ENCODE measurements at regions not wholly inside any gene's neighbourhood (a gene's known extent, or its start where the extent isn't known, plus 50 kb on each side); places are given as distances from the start of the nearest gene placed in this dataset.

GRCh38 chr15:26201177-26201858, 338.2 kb upstream of the ATP10A start:
- TF ChIP-seq EZH2 (IDR thresholded peaks at IDR 0.05; ENCODE audit: borderline replicate concordance, insufficient read depth, low read depth, low read length, poor library complexity, severe bottlenecking): no peak
- TF ChIP-seq CTCF (IDR thresholded peaks at IDR 0.05): no peak
- H3K27me3 ChIP-seq (replicated peaks in 1 of 4; ENCODE audit: control extremely low read depth in 1 of 4, control insufficient read depth in 3 of 4, insufficient read depth in 4 of 4, low read length in 3 of 4): no peaks in the 10 kb centered on the region
- no peak overlapping the region for H3K9ac ChIP-seq (ENCODE audit: low read length)
- intact Hi-C loops (cut with micrococcal nuclease): no loop called here
- no peak overlapping the region for H3K4me3 Mint-ChIP-seq
- no peak overlapping the region for H2AFZ ChIP-seq (ENCODE audit: insufficient read depth, low read depth, low read length, poor library complexity, severe bottlenecking)
- H3K9me3 ChIP-seq (ENCODE audit: control extremely low read depth in 1 of 3, control insufficient read depth in 2 of 3, insufficient read depth in 1 of 3, low read length in 2 of 3): peaks cover 0 to 3% (median 0%) of the 10 kb centered on the region in 3 donors
- ATAC-seq (ENCODE audit: low read depth) (no peak), DNase-seq (no peak)
- H3K9me3 Mint-ChIP-seq (ENCODE audit: insufficient read depth): no peaks in the 10 kb centered on the region
- H3K4me3 ChIP-seq (ENCODE audit: control extremely low read depth in 1 of 5, extremely low read depth in 1 of 5, insufficient read depth in 1 of 5, low read depth in 2 of 5, low read length in 4 of 5): no peak overlapping the region
- POLR2A ChIA-PET: no interaction called here
- no peaks in the 10 kb centered on the region for H3K27me3 Mint-ChIP-seq
- no peaks in the 10 kb centered on the region for H3K4me1 Mint-ChIP-seq
- H4K20me1 ChIP-seq (ENCODE audit: control insufficient read depth, insufficient read depth, low read length, poor library complexity, severe bottlenecking): no peaks in the 10 kb centered on the region
- H3K4me1 ChIP-seq (ENCODE audit: control insufficient read depth in 2 of 2, insufficient read depth in 2 of 2, low read length in 2 of 2): no peaks in the 10 kb centered on the region
- no peak overlapping the region for H3K4me2 ChIP-seq (replicated peaks; ENCODE audit: low read depth, low read length, poor library complexity, severe bottlenecking)
- no peaks in the 10 kb centered on the region for H3K79me2 ChIP-seq (ENCODE audit: control insufficient read depth, insufficient read depth, low read length)
- no peaks in the 10 kb centered on the region for H3K36me3 ChIP-seq (replicated peaks in 1 of 2; ENCODE audit: control extremely low read depth in 1 of 2, control insufficient read depth in 1 of 2, extremely low read depth in 1 of 2, insufficient read depth in 2 of 2, low read length in 1 of 2)
- WGBS (ENCODE audit: insufficient coverage): 59% methylated on average over 6 of the region's 9 CpGs
- CTCF ChIA-PET: no interaction called here
- H3K27ac ChIP-seq (ENCODE audit: low read length in 2 of 2): no peak overlapping the region
- no peak overlapping the region for H3K27ac Mint-ChIP-seq

- H3K36me3 ChIP-seq (replicated peaks in 1 of 2; ENCODE audit: control extremely low read depth in 1 of 2, control insufficient read depth in 1 of 2, extremely low read depth in 1 of 2, insufficient read depth in 2 of 2, low read length in 1 of 2): no peaks in the 10 kb centered on the region
- CTCF ChIA-PET: no interaction called here
- H4K20me1 ChIP-seq (ENCODE audit: control insufficient read depth, insufficient read depth, low read length, poor library complexity, severe bottlenecking): no peaks in the 10 kb centered on the region
- peaks cover 0 to 3% (median 0%) of the 10 kb centered on the region in 3 donors for H3K9me3 ChIP-seq (ENCODE audit: control extremely low read depth in 1 of 3, control insufficient read depth in 2 of 3, insufficient read depth in 1 of 3, low read length in 2 of 3)
- TF ChIP-seq EZH2 (IDR thresholded peaks at IDR 0.05; ENCODE audit: borderline replicate concordance, insufficient read depth, low read depth, low read length, poor library complexity, severe bottlenecking) (no peak), CTCF (IDR thresholded peaks at IDR 0.05) (no peak)
- Mint-ChIP-seq H3K9me3 (ENCODE audit: insufficient read depth) (no peaks in the 10 kb centered on the region), H3K27ac (no peak overlapping the region), H3K27me3 (no peaks in the 10 kb centered on the region), H3K4me1 (no peaks in the 10 kb centered on the region), H3K4me3 (no peak overlapping the region)
- no peak overlapping the region for H3K9ac ChIP-seq (ENCODE audit: low read length)
- no peaks in the 10 kb centered on the region for H3K27me3 ChIP-seq (replicated peaks in 1 of 4; ENCODE audit: control extremely low read depth in 1 of 4, control insufficient read depth in 3 of 4, insufficient read depth in 4 of 4, low read length in 3 of 4)
- ATAC-seq (ENCODE audit: low read depth) (no peak), DNase-seq (no peak)
- no peak overlapping the region for H3K4me2 ChIP-seq (replicated peaks; ENCODE audit: low read depth, low read length, poor library complexity, severe bottlenecking)
- intact Hi-C loops (cut with micrococcal nuclease): no loop called here
- no peak overlapping the region for H3K27ac ChIP-seq (ENCODE audit: low read length in 2 of 2)
- POLR2A ChIA-PET: no interaction called here
- H2AFZ ChIP-seq (ENCODE audit: insufficient read depth, low read depth, low read length, poor library complexity, severe bottlenecking): no peak overlapping the region
- H3K4me3 ChIP-seq (ENCODE audit: control extremely low read depth in 1 of 5, extremely low read depth in 1 of 5, insufficient read depth in 1 of 5, low read depth in 2 of 5, low read length in 4 of 5): no peak overlapping the region
- H3K79me2 ChIP-seq (ENCODE audit: control insufficient read depth, insufficient read depth, low read length): no peaks in the 10 kb centered on the region
- WGBS (ENCODE audit: insufficient coverage): 53% methylated on average over 3 of the region's 8 CpGs
- no peaks in the 10 kb centered on the region for H3K4me1 ChIP-seq (ENCODE audit: control insufficient read depth in 2 of 2, insufficient read depth in 2 of 2, low read length in 2 of 2)
Measured at GRCh38 chr15:26200427-26200826, 337.3 kb upstream of the ATP10A start.
